K562 (cell line): ENCODE measurements at regions not wholly inside any gene's neighbourhood (a gene's known extent, or its start where the extent isn't known, plus 50 kb on each side); places are given as distances from the start of the nearest gene placed in this dataset.

Experiments
- CAMTA2 ChIP-seq: fragments of 250-450 bp; sonication (Bioruptor Pico); conservative IDR thresholded peaks from 2 replicates; pipeline ENCODE4 v1.5.1; 2022
- CCNT2 ChIP-seq: IDR thresholded peaks from 2 replicates; pipeline ENCODE4 v1.6.1; 2011; ENCODE audit warnings: borderline replicate concordance, low read depth, mild to moderate bottlenecking, moderate library complexity, mixed read lengths, low read length; ENCODE audit not compliant: insufficient read length; ENCODE audit errors: extremely low read depth
- CHAMP1 ChIP-seq: fragments of 450-650 bp; IDR thresholded peaks from 2 replicates; pipeline ENCODE4 v1.6.1; 2016; ENCODE audit warnings: mild to moderate bottlenecking
- MED1 ChIP-seq: sonication (generic); formaldehyde crosslinking; IDR thresholded peaks from 2 replicates; pipeline ENCODE4 v1.8.1; 2023; ENCODE audit warnings: missing genetic modification reagents, borderline replicate concordance
- PML ChIP-seq: IDR thresholded peaks from 2 replicates; pipeline ENCODE4 v1.6.1; 2012; ENCODE audit warnings: low read length, inconsistent platforms
- SMAD4 ChIP-seq: fragments of 250-450 bp; sonication (Bioruptor Pico); conservative IDR thresholded peaks from 2 replicates; pipeline ENCODE4 v1.8.0; 2021; ENCODE audit warnings: inconsistent platforms, mild to moderate bottlenecking, moderate library complexity
- SUPT5H ChIP-seq: fragments of 450-650 bp; IDR thresholded peaks from 2 replicates; pipeline ENCODE4 v1.6.1; 2016
- TBL1XR1 ChIP-seq, 2 experiments: IDR thresholded peaks; 2 replicates each; pipeline ENCODE4 v1.6.1; 2012; ENCODE audit warnings: improper control_type of control experiment in 2 of 2, low read length in 2 of 2, mild to moderate bottlenecking in 1 of 2
- TCF3 ChIP-seq: sonication (generic); formaldehyde crosslinking; IDR thresholded peaks from 2 replicates; pipeline ENCODE4 v1.4.0; 2020; ENCODE audit warnings: mild to moderate bottlenecking, missing genetic modification reagents
- ZNF395 ChIP-seq: fragments of 200-800 bp; sonication (Bioruptor generic); IDR thresholded peaks from 2 replicates; pipeline ENCODE4 v1.6.1; 2017; ENCODE audit warnings: missing genetic modification characterization, missing compliant biosample characterization
- TF ChIP-seq, protein P1 (sequence below): sonication (generic); formaldehyde crosslinking; IDR thresholded peaks from 2 replicates; pipeline ENCODE4 v1.8.1; 2023; ENCODE audit warnings: mild to moderate bottlenecking, missing genetic modification reagents
- TF ChIP-seq, protein P2 (sequence below): fragments of 250-450 bp; sonication (Bioruptor Pico); IDR thresholded peaks from 2 replicates; pipeline ENCODE4 v1.5.0; 2020; ENCODE audit warnings: mild to moderate bottlenecking, borderline replicate concordance
- TF ChIP-seq, protein P3 (sequence below): fragments of 200-800 bp; sonication (Bioruptor generic); IDR thresholded peaks from 2 replicates; pipeline ENCODE4 v1.6.1; 2016; ENCODE audit warnings: missing genetic modification characterization, missing compliant biosample characterization
- TF ChIP-seq, protein P4 (sequence below): fragments of 250-450 bp; sonication (Bioruptor Pico); IDR thresholded peaks from 2 replicates; pipeline ENCODE4 v1.6.1; 2021; ENCODE audit warnings: mild to moderate bottlenecking

DNA sequence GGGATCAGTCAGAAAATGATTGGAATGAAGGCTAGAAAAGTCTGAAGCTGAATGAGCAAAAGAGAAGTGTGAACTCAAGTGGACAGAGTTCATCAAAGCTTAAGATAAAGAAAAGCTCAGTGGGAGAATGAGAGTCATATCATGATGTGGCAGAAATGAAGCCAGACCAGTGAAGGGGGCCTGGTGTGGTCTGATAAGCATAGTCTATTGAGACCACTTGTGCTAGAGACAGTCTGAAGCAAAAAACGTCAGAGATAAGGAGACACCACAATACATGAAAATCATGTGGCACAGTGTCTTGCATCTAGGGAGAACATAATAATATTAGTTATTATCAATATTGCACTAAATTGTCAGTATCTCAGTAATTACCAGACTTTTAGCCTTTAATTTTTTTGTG lies 601.5 kb downstream of the UTRN start (continued):
- TF ChIP-seq ZNF395 (CRISPR knock-in tag): peak; percentile 96
- TF ChIP-seq, protein P1, sequence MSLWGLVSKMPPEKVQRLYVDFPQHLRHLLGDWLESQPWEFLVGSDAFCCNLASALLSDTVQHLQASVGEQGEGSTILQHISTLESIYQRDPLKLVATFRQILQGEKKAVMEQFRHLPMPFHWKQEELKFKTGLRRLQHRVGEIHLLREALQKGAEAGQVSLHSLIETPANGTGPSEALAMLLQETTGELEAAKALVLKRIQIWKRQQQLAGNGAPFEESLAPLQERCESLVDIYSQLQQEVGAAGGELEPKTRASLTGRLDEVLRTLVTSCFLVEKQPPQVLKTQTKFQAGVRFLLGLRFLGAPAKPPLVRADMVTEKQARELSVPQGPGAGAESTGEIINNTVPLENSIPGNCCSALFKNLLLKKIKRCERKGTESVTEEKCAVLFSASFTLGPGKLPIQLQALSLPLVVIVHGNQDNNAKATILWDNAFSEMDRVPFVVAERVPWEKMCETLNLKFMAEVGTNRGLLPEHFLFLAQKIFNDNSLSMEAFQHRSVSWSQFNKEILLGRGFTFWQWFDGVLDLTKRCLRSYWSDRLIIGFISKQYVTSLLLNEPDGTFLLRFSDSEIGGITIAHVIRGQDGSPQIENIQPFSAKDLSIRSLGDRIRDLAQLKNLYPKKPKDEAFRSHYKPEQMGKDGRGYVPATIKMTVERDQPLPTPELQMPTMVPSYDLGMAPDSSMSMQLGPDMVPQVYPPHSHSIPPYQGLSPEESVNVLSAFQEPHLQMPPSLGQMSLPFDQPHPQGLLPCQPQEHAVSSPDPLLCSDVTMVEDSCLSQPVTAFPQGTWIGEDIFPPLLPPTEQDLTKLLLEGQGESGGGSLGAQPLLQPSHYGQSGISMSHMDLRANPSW (CRISPR knock-in tag): no peak
- no peak for TF ChIP-seq CAMTA2 (CRISPR knock-in tag)
- TF ChIP-seq TBL1XR1 (IDR thresholded peaks at IDR 0.05; ENCODE audit: low read length in 2 of 2): peak; percentile 97 to 98
- no peak for TF ChIP-seq MED1 (CRISPR knock-in tag)
- peak; percentile 99 for TF ChIP-seq TCF3 (CRISPR knock-in tag)
- TF ChIP-seq, protein P2, sequence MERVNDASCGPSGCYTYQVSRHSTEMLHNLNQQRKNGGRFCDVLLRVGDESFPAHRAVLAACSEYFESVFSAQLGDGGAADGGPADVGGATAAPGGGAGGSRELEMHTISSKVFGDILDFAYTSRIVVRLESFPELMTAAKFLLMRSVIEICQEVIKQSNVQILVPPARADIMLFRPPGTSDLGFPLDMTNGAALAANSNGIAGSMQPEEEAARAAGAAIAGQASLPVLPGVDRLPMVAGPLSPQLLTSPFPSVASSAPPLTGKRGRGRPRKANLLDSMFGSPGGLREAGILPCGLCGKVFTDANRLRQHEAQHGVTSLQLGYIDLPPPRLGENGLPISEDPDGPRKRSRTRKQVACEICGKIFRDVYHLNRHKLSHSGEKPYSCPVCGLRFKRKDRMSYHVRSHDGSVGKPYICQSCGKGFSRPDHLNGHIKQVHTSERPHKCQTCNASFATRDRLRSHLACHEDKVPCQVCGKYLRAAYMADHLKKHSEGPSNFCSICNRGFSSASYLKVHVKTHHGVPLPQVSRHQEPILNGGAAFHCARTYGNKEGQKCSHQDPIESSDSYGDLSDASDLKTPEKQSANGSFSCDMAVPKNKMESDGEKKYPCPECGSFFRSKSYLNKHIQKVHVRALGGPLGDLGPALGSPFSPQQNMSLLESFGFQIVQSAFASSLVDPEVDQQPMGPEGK: no peak
- peak; percentile 91 for TF ChIP-seq CCNT2
- TF ChIP-seq, protein P3, sequence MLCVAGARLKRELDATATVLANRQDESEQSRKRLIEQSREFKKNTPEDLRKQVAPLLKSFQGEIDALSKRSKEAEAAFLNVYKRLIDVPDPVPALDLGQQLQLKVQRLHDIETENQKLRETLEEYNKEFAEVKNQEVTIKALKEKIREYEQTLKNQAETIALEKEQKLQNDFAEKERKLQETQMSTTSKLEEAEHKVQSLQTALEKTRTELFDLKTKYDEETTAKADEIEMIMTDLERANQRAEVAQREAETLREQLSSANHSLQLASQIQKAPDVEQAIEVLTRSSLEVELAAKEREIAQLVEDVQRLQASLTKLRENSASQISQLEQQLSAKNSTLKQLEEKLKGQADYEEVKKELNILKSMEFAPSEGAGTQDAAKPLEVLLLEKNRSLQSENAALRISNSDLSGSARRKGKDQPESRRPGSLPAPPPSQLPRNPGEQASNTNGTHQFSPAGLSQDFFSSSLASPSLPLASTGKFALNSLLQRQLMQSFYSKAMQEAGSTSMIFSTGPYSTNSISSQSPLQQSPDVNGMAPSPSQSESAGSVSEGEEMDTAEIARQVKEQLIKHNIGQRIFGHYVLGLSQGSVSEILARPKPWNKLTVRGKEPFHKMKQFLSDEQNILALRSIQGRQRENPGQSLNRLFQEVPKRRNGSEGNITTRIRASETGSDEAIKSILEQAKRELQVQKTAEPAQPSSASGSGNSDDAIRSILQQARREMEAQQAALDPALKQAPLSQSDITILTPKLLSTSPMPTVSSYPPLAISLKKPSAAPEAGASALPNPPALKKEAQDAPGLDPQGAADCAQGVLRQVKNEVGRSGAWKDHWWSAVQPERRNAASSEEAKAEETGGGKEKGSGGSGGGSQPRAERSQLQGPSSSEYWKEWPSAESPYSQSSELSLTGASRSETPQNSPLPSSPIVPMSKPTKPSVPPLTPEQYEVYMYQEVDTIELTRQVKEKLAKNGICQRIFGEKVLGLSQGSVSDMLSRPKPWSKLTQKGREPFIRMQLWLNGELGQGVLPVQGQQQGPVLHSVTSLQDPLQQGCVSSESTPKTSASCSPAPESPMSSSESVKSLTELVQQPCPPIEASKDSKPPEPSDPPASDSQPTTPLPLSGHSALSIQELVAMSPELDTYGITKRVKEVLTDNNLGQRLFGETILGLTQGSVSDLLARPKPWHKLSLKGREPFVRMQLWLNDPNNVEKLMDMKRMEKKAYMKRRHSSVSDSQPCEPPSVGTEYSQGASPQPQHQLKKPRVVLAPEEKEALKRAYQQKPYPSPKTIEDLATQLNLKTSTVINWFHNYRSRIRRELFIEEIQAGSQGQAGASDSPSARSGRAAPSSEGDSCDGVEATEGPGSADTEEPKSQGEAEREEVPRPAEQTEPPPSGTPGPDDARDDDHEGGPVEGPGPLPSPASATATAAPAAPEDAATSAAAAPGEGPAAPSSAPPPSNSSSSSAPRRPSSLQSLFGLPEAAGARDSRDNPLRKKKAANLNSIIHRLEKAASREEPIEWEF (CRISPR knock-in tag): peak; percentile 66
- no peak for TF ChIP-seq SUPT5H
- TF ChIP-seq, protein P4, sequence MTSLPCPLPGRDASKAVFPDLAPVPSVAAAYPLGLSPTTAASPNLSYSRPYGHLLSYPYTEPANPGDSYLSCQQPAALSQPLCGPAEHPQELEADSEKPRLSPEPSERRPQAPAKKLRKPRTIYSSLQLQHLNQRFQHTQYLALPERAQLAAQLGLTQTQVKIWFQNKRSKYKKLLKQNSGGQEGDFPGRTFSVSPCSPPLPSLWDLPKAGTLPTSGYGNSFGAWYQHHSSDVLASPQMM (CRISPR knock-in tag): no peak
- peak; percentile 96 for TF ChIP-seq CHAMP1
- peak; percentile 100 for TF ChIP-seq PML
- TF ChIP-seq SMAD4 (CRISPR knock-in tag): peak; percentile 99
